ENCODE measurements at regions not wholly inside any gene's neighbourhood (a gene's known extent, or its start where the extent isn't known, plus 50 kb on each side); places are given as distances from the start of the nearest gene placed in this dataset.

DNA sequence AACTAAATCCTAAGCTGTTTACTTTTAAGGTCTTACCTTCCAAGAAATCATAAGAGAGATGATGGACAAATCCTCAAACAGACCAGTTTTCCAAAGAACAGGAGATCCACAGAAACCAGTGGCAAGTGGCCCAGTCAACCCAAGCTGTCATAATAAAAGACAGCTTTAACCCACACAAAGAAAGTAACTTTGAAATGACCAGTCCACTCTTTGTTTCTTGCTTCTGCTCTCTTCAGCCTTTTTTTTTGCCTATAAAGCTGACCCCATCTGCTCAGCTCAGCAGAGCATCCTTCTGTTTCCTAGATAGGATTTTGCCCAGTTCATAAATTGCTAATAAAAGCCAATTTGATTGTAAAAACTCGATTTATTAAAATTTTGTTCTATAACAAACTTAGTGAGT, 299.4 kb downstream of the OXSM start:
- TF ChIP-seq POLR2A (IDR thresholded peaks at IDR 0.05) = no peak
- TF ChIP-seq, protein P1, sequence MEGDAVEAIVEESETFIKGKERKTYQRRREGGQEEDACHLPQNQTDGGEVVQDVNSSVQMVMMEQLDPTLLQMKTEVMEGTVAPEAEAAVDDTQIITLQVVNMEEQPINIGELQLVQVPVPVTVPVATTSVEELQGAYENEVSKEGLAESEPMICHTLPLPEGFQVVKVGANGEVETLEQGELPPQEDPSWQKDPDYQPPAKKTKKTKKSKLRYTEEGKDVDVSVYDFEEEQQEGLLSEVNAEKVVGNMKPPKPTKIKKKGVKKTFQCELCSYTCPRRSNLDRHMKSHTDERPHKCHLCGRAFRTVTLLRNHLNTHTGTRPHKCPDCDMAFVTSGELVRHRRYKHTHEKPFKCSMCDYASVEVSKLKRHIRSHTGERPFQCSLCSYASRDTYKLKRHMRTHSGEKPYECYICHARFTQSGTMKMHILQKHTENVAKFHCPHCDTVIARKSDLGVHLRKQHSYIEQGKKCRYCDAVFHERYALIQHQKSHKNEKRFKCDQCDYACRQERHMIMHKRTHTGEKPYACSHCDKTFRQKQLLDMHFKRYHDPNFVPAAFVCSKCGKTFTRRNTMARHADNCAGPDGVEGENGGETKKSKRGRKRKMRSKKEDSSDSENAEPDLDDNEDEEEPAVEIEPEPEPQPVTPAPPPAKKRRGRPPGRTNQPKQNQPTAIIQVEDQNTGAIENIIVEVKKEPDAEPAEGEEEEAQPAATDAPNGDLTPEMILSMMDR (IDR thresholded peaks at IDR 0.05) = no peak
